ENCODE measurements at regions not wholly inside any gene's neighbourhood (a gene's known extent, or its start where the extent isn't known, plus 50 kb on each side); places are given as distances from the start of the nearest gene placed in this dataset.
A peak's percentile ranks its signal among the peaks of the same experiment; 100 is the strongest.
"Not testable (repeated sequence)": the region's sequence is repeated elsewhere in the genome, so short reads cannot be mapped to it uniquely, and the experiment has no call there.

DNA sequence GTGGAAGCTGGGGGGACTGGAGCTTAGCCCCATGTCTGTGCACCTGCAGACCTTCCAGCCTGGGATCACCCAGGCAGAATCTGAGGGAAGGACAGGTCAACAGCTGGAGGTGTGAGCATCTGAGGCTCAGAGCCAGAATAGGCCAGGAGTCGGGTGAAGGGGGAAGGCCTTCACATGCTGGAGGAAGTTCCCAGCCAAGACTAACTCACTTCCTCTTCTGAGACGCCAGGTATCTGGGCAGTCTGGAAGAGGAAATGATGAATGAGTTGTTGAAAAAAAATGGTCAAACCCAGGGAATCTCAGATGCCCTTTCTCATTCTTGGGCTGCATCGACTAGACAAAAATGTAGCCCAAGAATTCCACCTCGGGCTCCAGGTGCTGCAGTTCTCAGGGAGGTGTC is 73.6 kb upstream of the TIAM2 start:
- no peak for DNase-seq (ENCODE audit: low read depth, low spot score)

DNA sequence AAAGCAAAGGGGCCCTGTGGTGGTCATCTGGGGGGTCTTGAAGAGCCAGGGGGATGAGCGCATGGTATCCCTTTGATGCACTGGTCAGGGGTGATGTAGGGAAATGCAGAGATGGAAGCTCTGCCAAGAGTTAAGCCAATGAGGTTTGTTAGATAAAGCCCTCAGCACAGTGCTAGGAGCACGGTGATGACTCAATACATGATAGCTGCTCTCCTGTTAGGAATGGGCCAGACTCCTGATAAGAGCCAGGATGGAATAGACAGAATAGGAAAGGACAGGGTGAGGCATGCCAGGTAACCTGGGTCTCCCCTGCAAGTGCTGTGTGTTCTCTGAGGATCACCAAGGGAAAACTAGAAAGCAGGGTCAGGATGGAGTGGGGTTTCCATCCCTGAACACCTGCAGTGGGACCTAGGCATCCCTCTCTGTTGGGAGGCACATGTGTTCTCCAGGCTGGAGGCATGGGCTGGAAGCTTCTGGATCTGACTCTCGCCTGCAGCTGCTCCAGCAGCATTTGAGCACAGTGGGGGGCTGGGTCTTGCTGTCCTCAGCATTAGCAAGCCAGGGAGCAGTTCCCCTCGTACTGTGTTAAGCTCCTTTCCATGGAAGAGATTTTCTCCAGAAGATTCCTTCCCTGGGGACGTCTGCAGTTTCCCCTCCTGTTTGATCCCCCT is 71.8 kb upstream of the TIAM2 start:
- DNase-seq (ENCODE audit: low read depth, low spot score), result no peak

DNA sequence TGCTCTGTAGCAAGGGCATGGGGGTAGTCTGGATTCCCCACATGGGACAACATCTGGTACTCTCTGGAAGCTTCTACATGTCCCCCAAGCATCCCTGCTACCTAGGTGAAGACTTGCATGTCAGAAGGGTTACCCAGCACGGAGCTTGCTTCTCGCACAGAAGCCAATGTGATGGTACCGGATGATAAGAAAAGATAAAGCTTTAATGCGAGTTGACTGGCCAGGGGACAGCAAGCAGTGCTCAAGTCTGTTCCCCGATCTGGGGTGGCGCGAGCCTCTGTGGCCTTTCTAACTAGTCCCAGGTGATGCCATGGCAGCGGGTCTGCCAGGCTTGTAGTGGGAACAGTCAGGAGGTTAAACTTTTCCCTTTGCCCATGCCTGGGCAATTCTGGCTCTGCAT is 70.0 kb upstream of the TIAM2 start:
- no peak for DNase-seq (ENCODE audit: low read depth, low spot score)

DNA sequence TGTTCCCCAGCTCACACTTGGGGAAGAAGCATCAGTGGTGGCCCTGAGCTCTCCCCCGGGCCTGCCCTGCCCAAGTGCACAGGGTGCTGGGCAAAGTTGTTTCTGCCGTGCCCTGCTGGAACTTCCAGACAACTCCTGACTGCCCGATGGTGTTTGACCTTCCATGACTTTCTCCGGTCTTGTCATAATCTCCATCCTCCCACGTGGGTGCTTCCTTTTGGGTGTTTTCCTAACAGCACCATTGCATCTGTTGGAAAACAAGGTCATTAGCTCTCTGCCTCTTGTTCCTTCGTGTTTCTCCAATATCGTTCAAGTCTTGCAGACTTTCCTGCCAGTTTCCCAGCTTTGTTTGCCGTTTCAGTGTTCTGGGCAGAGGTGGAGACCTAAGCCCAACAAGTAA is 68.7 kb upstream of the TIAM2 start:
- no peak for DNase-seq (ENCODE audit: low read depth, low spot score)

DNA sequence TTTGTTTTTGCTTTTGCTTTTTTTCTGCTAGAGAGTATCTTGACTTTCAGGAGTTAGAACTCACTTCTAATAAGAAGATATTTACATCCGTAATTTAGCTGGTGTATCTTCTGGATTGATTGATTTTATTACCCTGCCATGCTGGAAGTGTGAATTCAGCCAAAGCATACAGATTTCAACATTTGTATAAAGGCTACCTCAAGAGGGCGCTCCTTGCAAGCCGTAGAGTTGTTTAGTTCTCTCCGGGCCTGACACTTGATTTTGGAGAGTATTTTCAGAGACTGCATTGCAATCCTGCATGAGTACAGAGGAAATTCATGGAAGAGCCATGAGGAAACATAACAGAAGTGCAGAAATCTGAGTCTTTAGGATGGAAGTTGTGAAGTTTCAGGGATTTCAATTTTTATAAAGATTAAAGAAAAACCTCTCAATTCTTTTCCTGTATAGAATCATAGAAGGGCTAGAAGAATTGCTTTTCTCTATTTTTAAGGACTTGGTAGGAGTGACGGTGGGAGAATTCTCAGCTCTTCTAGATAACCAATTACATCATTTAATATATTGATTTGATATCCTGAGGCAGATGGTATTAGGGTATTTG is 66.7 kb upstream of the TIAM2 start:
- DNase-seq (ENCODE audit: low read depth, low spot score), result peak; percentile 11

DNA sequence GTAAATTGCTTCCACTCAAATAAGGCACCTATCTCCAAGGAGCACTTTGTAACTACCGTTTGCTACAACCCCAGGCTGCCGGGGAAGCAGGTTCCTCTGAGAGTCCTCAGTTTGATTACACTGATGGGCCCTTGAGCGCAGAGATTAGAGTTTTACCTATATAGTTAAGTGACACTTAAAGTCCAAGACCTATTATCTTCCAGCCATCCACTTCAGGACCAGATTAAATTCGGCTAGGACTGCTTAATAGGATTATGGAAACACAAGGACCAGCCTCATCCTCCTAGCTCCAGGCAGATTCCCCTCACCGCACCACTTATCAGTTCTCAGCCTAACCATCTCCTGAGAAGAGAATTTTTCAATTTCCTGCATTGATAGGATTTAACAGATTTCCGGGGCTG is 64.7 kb upstream of the TIAM2 start:
- DNase-seq (ENCODE audit: low read depth, low spot score), result no peak

DNA sequence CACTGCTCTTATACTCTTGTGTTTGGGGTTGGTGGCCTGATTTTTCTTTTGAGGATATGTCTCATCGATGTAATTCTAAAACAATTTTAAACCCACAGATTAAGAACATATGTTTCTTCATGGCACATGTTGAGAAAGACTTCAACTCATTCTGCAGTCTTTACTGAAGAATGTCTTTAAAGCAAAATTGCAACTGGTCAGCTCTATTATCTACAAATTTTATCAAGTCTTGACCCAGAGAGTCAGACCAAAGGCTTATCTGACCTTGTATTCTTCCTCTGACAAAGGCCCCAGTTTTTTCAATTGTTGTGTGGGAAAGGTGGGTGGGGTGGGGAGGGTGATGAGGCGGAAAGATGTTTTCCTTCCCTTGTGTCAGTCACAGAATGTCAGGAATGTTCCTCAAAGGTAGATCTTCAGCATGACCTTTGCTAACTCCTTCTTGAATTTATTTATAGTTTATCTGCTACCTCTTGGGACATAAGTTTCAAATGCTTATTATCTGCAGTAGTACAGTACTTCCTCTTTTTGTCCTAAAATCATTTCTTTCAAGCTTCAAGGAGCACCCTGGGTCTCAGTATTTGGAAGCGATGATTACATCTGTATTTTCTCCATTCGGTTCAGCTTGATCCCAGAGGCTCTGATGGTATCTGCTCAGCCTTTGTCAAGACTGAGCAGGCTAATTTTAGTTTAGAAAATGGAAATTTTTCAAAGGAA is 63.2 kb upstream of the TIAM2 start:
- DNase-seq (ENCODE audit: low read depth, low spot score), result no peak

DNA sequence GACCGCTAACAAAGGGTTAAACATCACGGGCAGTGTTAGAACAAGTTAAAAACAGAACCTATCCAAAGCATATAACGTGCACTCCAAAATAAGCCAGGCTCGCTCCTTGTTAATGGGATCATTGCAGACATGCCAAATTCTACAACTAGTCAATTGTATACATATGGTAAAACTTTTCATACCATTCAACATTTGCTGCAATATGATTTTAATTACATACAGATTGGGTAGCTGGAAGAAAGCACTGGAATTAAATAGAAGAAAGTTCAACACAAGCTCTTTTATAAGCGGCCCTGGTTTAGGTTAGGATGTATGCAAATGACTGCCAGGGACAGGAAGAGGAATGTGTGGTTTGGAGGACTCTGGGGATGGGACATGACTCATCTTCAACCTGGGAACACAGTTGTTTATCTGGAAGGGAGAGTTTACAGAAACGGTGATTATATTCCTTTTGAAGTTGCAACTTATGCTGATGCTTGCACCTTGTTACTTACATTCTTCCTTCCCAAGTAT is 62.5 kb upstream of the TIAM2 start:
- no peak for DNase-seq (ENCODE audit: low read depth, low spot score)

DNA sequence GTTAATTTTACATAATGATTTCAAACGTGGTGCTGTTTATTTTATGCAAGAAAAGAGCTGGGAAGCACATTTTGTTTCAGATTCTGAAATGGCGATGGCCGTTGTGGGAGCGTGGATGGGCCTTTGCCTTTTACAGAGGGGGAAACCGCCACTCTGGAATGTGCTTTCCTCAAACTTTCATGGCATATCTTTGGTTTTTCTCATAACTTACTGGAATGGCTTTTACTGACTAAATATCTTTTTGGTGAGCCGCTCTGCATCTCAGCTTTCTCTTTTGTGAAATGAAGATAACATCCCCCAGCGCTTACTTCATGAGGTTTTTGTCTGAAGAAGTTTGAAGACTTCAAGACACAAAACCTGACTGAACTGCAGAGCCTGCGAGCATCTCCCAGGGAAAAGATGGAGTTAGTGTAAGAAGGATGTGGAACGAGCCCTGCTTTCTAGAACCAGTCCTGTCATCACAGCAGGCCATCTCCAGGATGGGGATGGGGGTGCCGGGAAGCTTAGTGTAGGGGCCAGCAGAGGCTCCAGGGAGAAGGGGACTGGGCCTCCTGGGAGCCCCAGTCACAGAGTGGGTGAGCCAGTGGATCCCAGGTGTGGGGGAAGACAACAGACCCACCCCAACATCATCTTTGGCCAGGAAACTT is 61.8 kb upstream of the TIAM2 start:
- DNase-seq (ENCODE audit: low read depth, low spot score), result no peak

DNA sequence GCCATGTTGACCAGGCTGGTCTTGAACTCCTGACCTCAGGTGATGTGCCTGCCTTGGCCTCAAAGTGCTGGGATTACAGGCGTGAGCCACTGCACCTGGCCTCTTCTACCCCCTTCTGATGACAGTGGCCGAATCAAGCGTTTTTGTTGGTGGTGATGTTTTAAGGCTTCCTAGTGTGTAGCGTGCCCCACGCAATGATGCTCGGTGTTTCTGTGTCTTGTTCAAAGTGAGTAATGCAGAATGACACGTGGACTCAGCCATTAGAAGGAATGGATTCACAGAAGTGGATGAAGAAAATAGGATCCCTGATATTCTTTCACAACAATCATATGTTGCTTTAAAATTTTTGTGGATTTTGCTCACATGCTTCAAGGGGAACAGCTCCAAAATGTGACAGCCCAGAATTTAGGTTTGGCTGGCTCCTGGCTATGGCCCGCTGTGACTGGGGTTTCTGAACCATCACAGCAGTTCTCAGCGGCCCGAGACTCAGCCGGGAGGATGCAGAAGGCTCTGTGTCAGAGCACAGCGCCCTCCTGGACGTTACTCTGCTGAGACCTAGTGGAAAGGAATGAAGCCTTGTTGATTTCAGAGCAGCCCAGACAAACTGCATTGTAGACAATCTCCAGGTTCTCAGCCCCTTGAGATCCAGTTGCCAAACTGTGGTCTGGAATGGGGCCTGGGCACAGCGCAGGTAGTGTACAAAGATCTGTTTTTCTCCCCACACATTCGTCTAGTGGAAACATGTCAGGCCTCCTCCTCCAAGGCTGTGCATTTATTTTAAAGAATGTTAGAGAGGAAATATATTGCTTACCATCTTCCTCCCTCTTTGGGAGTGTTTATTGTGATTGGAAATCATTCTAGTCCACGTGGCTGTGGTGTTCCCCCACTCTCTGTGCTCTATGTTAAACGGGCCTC is 57.6 kb upstream of the TIAM2 start:
- no peak for DNase-seq (ENCODE audit: low read depth, low spot score)

DNA sequence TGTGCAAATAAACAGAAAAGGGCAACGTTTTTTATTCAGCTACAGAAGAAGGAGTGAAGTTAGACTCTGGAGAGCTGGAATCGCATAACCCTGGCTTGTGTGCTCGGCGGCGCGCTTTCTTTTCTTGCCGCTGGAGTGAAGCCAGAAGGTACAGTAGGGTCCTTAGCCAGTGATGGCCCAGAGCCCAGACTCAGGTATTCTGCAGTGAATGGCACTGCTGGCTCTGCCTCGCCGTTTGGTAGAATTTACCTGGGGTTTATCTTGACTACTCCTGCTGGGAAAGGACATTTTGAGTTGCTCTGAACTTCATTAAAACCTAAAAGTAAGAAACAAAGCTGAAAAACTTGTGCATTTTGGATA is 56.9 kb upstream of the TIAM2 start:
- DNase-seq (ENCODE audit: low read depth, low spot score), result no peak

DNA sequence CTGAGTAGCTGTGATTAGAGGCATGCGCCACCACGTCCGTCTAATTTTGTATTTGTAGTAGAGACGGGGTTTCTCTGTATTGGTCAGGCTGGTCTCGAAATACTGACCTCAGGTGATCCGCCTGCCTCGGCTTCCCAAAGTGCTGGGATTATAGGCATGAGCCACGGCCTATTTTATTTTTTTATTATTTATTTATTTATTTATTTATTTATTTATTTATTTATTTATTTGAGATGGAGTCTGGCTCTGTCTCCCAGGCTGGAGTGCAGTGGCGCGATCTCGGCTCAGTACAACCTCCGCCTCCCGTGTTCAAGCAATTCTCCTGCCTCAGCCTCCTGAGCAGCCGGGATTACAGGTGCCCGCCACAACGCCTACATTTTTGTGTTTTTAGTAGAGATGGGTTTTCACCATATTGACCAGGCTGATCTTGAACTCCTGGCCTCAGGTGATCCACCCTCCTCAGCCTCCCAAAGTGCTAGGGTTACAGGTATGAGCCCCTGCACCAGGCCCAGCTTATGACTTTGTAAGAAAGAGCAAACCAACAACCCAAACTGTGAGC is 56.3 kb upstream of the TIAM2 start:
- DNase-seq (ENCODE audit: low read depth, low spot score), result not testable (repeated sequence)

DNA sequence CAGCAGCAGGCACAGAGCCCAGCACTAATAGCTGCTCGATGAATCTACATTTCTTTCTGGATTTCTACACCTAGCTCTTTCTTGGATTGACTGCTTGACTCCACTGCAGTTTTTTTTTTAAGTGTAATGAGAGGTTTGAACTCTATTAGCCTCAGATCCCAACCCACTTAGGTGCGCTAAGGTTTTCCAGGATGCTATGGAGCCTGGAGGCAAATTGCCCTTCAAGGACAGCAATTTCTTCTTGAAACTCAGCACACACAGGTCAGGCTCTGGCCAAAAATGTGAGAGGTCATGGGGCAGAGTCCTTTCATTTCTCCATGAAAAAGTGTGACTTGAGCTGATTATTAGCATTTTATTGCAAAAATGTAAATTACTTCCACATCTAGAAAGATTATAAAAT is 52.3 kb upstream of the TIAM2 start:
- DNase-seq (ENCODE audit: low read depth, low spot score), result no peak

DNA sequence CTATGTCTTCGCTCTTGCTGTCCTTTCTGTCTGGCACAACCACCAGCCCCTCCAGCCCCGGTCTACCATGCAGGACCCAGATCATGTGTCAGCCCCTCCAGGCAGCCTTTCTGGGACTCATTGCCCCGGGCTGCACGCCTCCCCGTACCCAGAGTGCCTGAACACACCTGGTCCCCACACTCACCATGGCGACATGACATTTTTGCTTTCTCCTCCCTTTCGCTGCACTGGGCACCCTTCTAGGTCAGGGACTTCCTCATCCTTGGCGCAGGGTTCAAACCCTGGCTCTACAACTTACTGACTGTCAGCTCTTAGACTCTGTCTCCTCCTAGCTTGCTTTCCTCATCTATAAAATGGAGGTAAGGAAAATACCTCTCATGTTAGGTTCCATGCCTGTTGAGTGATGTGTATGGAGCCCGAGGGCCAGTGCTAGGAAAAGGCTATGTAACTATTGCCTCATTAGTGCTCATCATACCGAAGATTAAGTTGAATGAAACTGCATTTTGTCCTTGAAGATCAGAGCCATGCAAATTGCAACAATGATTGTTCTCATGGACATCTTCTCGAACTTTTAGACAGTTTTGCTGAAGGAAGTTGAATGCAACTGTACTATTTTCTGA is 49.7 kb upstream of the TIAM2 start:
- DNase-seq (ENCODE audit: low read depth, low spot score), result no peak

All from activated naive CD8-positive, alpha-beta T cell treated with anti-CD3 and anti-CD28 coated beads, Interleukin-2, amount 50 U/mL, for 16 hours (primary cell).